Epithelial cell of proximal tubule (primary cell): ENCODE measurements at regions not wholly inside any gene's neighbourhood (a gene's known extent, or its start where the extent isn't known, plus 50 kb on each side); places are given as distances from the start of the nearest gene placed in this dataset.

ENCODE experiments used
- DNase-seq: peaks from one replicate; pipeline ENCODE4 v3.0.0-alpha.2; 2011; ENCODE audit warnings: low read depth
- H3K4me3 ChIP-seq: 2 replicates; pipeline ENCODE4 v1.5.1; 2011; ENCODE audit warnings: low read depth, mild to moderate bottlenecking, low read length
- TF ChIP-seq, protein P1 (sequence below): conservative IDR thresholded peaks from 2 replicates; pipeline ENCODE4 v1.5.1; 2012; ENCODE audit warnings: low read depth, mild to moderate bottlenecking, low read length

DNA sequence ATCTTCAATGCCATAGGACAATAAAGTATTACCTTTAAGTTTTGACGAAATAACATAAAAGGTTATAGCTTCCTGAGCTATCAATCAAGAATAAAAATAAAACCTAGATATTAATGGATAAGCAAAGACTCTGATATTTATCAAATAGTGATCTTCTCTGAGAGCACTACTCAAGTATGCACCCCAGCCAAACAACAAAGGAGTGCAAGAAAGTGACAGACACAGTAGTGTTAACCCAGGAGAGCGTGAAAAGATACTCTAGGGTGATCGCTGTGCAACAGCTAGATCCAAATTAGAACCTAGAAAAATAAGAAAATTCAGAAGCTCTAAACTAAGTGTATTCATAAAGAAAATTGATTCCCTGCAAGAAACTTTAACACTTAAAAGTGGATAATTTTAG, 83.5 kb upstream of the CDYL start:
- no peak overlapping the region for H3K4me3 ChIP-seq
- TF ChIP-seq, protein P1, sequence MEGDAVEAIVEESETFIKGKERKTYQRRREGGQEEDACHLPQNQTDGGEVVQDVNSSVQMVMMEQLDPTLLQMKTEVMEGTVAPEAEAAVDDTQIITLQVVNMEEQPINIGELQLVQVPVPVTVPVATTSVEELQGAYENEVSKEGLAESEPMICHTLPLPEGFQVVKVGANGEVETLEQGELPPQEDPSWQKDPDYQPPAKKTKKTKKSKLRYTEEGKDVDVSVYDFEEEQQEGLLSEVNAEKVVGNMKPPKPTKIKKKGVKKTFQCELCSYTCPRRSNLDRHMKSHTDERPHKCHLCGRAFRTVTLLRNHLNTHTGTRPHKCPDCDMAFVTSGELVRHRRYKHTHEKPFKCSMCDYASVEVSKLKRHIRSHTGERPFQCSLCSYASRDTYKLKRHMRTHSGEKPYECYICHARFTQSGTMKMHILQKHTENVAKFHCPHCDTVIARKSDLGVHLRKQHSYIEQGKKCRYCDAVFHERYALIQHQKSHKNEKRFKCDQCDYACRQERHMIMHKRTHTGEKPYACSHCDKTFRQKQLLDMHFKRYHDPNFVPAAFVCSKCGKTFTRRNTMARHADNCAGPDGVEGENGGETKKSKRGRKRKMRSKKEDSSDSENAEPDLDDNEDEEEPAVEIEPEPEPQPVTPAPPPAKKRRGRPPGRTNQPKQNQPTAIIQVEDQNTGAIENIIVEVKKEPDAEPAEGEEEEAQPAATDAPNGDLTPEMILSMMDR, result no peak
- no peak for DNase-seq

DNA sequence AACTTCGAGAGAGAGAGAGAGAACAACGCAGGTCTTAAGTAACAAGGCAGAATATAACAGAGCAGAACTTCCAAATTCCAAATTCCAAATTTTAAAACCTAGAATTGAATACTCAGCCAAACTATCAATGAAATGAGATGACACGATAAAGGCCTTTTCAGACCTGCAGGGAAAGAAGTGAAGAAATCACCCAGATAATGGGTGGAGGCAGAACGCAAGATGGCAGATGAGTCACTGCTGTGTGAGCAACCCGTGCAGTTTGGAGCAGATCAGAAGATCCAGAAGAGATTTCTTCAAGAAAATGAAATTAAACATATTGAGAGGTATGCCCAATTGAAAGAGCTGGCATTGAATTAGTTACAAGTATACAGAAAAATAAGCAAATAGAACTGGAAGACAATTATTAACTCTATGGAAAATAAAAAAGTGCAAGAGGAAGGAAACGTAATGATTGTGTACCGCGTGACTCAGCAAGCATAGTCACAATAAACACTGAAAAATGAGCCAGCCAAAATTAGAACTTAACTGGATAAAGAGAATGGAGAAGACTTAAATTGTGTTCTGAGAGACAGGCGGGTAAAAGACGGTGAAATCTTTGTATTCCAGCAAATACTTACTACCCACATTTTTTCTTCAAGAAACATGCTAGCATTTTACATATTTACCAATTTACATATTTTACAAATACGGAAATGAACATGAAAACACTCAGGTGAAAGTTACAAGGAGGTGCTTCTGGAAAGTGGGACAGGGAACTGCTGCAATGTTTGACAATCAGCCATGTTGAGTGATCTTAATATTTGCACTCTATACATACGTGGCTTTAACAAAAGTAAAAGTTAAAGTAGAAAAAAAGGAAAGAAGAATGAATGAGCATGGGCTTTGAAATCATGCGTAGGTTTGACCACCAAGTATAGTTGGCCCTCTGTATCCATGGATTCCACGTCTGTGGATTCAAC, 87.9 kb upstream of the CDYL start:
- TF ChIP-seq, protein P1, result no peak
- no peak overlapping the region for H3K4me3 ChIP-seq
- peak; percentile 56 for DNase-seq

- TF ChIP-seq, protein P1, result no peak
- DNase-seq, result no peak
- H3K4me3 ChIP-seq, result no peak overlapping the region
Measured at GRCh38 chr6:4687656-4687988, 88.6 kb upstream of the CDYL start.

- TF ChIP-seq, protein P1, result no peak
- H3K4me3 ChIP-seq, result no peak overlapping the region
Measured at GRCh38 chr6:4682431-4683097, 93.6 kb upstream of the CDYL start.

DNA sequence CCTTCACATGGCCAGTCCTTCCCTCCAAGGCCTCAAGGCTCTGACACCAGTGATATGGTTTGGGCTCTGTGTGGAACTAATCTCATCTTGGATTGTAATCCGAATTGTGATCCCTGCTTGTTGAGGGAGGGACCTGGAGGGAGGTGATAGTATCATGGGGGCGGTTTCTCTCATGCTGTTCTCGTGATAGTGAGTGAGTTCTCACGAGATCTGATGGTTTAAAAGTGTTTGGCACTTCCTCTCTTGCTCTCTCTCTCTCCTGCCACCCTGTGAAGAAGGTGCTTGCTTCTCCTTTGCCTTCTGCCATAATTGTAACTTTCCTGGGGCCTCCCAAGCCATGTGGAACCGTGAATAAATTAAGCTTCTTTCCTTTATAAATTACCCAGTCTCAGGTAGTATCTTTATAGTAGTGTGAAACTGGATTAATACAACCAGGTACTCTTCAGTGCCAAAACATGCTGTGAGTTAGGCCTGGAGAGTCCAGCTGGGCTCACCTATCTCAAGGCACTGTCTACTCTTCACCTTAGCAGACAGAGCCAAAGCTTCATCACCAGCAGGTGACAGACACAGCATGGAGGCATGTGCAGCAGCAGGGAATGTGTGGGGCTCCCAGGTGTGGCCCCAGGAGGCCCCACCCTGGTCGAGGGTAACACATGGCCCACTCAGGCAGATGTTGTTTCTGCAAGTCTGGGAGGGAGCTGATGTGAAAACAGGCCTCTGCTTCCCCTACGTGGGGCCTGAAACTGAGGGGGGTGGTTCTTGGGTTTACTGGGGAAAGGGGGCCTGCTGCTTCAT, 97.5 kb upstream of the CDYL start:
- DNase-seq, result no peak
- TF ChIP-seq, protein P1, result no peak
- H3K4me3 ChIP-seq, result no peak overlapping the region

More at GRCh38 chr6:4682431-4683097, 93.6 kb upstream of the CDYL start:
- no peak for DNase-seq

DNA sequence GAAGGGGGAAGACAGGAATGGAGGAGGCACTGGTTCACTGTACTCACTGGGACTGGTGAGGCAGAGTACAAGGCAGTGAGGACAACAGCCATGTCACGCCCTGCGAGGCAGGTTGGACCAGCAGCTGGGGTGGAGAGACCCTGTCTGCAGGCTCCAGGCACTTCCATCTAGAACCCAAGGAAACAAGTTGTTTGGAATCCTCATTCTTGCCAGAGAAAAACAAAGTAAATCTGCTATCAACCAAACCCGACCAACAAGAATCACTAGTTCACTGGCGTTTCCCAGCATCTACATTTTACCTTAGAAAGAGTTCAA, 98.5 kb upstream of the CDYL start:
- TF ChIP-seq, protein P1, result no peak
- H3K4me3 ChIP-seq, result no peak overlapping the region
- DNase-seq, result no peak
